GM13976 (cell line): ENCODE measurements at regions not wholly inside any gene's neighbourhood (a gene's known extent, or its start where the extent isn't known, plus 50 kb on each side); places are given as distances from the start of the nearest gene placed in this dataset.
"Not testable (repeated sequence)": the region's sequence is repeated elsewhere in the genome, so short reads cannot be mapped to it uniquely, and the experiment has no call there.

Experiments
- DNase-seq: peaks from one replicate; pipeline ENCODE4 v3.0.0; 2012; ENCODE audit warnings: low spot score
- CTCF ChIP-seq: IDR thresholded peaks from 2 replicates; pipeline ENCODE4 v1.5.1; 2012; ENCODE audit warnings: borderline replicate concordance, mild to moderate bottlenecking; ENCODE audit not compliant: insufficient read depth; ENCODE audit errors: extremely low read depth, missing control alignments, control extremely low read depth
- in situ Hi-C: fragments of 300-500 bp; cut with MboI; formaldehyde crosslinking; loops from one replicate; pipeline ENCODE4 v1.12.0; 2022; ENCODE audit warnings: low sequenced_read_pairs, mixed read lengths, inconsistent platforms; ENCODE audit not compliant: unreplicated experiment

DNA sequence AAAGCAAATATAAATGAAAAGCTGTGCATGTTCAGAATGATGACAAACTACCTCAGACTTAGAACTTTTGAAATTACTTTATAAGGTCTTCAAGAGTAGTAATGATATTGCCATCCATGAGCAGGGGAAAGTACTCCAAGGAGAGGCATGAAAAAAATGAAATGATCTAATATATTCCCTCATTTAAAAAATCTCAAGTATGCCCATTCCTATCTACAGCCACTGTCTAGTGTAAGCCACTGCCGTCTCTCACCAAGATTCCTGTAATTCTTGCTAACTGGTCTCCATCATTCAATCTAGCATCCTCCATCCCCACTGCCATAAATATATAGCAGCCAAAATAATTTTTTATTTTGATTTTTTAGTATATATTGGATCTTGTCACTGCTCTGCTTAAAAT, 258.8 kb downstream of the PLOD2 start:
- in situ Hi-C loops = no loop called here
- no peak for TF ChIP-seq CTCF
- DNase-seq = no peak

DNA sequence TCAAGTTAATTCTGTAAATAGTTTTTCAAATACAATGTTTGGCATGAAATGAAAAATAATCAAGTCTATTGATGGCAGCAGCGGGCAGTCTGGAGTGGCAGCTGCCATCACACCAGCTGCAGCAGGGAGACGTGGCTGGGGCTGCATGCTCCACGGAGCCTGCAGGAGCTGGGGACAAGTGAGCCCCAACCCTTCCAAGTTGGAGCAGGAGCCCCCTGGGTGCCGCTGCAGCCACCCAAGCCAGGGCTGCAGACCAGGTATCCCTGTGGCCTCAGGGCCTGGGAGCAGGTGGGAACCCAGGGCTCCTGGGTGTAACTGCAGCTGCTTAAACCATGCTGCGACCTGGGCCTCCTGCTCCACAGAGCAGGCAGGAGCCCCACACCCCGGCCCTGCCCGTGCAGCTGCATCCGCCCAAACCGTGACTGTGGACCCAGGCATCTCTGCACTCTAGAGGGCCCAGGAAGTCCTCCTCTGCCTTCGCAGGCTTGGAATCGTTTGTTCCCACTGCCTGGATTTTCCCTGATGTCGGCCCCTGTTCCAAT, 257.4 kb downstream of the PLOD2 start:
- in situ Hi-C loops = no loop called here
- DNase-seq = no peak
- TF ChIP-seq CTCF = no peak

DNA sequence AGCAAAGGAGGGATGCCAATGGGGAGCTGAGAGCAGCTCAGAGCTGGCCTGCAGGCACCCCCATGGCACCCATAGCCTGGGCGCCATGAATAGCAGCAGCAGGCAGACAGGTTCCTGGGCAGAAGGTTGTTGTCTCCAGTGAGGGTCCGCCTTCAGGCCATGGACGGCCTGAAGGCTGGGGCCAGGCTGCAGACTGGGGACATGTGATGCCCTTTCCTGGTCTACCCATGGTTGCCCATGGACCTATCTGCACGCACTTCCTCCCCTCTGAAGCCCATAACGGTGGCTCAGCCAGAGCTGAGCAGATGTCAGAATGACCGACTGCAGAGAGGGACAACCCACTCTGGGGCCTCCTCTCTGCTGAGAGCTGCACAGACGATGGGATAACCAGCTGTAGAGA, 256.8 kb downstream of the PLOD2 start:
- in situ Hi-C loops = no loop called here
- DNase-seq = no peak
- TF ChIP-seq CTCF = no peak

DNA sequence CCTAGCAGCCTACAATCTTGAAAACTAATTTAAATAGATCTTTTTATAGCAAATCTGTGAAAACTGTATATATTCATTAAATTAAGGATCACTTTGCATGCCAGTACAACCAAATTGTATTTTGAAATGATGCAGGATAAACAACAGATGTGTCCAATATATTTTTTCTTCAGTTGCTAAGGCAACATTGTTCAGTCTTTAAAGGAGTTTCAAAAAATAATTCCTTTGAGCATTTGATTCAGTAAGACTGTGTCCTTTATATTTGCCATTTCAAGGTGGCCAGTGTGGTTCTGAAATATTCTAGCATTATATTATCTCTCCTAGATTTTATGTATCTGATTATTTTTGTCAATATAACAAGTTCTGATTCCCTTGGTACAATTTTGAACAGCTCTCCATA, 254.7 kb downstream of the PLOD2 start:
- in situ Hi-C loops = no loop called here
- no peak for DNase-seq
- TF ChIP-seq CTCF = no peak

- no peak for TF ChIP-seq CTCF
- in situ Hi-C loops = no loop called here
- DNase-seq = no peak
These were observed 254.2 kb downstream of the PLOD2 start for GRCh38 chr3:145906755-145907154.

DNA sequence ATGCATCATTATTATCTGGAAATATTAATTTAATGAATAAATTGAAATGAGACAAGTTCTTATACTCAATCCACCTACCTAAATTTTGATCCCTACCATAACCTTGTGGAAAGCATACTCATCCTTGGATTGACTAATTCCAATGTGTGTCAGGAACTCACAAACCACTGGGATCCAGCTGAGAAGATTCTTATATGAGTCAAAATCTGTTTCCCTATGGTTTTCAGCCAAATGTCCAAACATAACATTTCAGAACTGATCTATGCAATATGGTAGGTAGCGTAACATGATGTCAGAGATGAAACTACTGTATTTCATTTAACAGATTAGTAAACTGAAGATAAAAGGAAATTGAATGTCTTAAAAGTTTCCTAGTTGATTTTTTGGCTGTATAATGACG, 250.0 kb downstream of the PLOD2 start:
- in situ Hi-C loops = no loop called here
- DNase-seq = no peak
- TF ChIP-seq CTCF = no peak

- DNase-seq = no peak
- TF ChIP-seq CTCF = no peak
- in situ Hi-C loops = no loop called here
These were observed 245.2 kb downstream of the PLOD2 start for GRCh38 chr3:145915787-145916186.

GRCh38 chr3:145927736-145928135, 233.2 kb downstream of the PLOD2 start:
- in situ Hi-C loops = not testable (repeated sequence)

More at GRCh38 chr3:145927736-145928135, 233.2 kb downstream of the PLOD2 start:
- not testable (repeated sequence) for DNase-seq
